D721Med (cell line): ENCODE measurements at regions not wholly inside any gene's neighbourhood (a gene's known extent, or its start where the extent isn't known, plus 50 kb on each side); places are given as distances from the start of the nearest gene placed in this dataset.

ENCODE experiments used
- DNase-seq: peaks from one replicate; pipeline ENCODE4 v3.0.0; 2011; ENCODE audit warnings: low spot score; ENCODE audit not compliant: insufficient read length
- FAIRE-seq: peaks from 2 replicates; lab custom pipeline; 2011; peaks lifted over from hg19 to GRCh38; lab: Jason Lieb, UNC
- TF ChIP-seq, protein P1 (sequence below): IDR thresholded peaks from 2 replicates; pipeline ENCODE4 v1.5.1; 2012; ENCODE audit warnings: mild to moderate bottlenecking, control low read depth; ENCODE audit not compliant: insufficient read depth; ENCODE audit errors: missing control alignments

- DNase-seq (no peak), FAIRE-seq (no peak)
- TF ChIP-seq, protein P1, sequence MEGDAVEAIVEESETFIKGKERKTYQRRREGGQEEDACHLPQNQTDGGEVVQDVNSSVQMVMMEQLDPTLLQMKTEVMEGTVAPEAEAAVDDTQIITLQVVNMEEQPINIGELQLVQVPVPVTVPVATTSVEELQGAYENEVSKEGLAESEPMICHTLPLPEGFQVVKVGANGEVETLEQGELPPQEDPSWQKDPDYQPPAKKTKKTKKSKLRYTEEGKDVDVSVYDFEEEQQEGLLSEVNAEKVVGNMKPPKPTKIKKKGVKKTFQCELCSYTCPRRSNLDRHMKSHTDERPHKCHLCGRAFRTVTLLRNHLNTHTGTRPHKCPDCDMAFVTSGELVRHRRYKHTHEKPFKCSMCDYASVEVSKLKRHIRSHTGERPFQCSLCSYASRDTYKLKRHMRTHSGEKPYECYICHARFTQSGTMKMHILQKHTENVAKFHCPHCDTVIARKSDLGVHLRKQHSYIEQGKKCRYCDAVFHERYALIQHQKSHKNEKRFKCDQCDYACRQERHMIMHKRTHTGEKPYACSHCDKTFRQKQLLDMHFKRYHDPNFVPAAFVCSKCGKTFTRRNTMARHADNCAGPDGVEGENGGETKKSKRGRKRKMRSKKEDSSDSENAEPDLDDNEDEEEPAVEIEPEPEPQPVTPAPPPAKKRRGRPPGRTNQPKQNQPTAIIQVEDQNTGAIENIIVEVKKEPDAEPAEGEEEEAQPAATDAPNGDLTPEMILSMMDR: no peak
Observed at GRCh38 chr6:19712012-19712688, 125.0 kb upstream of the ID4 start.

DNA sequence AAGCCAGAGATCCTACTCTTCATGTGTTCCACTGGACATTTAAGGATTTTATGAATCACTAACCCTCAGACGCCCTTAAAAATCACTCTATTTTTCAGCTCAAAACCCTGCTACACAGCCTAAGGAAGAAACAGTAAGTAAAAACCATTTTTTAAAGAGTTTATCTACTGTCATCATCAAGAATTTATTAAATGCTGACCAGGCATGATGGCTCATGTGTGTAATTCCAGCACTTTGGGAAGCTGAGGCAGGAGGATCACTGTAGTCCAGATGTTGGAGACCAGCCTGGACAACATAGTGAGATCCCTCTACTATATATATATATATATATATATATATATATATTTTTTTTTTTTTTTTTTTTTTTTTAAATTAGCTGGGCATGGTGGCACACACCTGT, 124.2 kb upstream of the ID4 start:
- no peak for FAIRE-seq
- no peak for DNase-seq
- TF ChIP-seq, protein P1: no peak

DNA sequence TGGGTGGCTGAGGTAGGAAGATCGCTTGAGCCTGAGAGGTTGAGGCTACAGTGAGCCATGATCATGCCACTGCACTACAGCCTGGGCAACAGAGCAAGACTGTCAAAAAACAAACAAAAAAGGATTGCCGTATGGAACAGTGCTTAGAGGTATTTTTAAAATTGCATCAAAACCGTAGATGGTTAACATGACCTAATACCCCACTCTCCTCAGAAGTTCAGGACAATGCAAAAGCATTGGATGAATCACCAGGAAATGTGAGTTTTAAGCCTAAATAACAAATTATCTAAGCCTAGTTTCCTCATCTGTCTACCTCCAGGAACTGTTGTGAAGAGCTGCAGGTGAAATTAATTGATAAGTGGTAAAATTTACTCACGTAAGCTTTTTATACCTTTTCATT, 123.8 kb upstream of the ID4 start:
- DNase-seq (no peak), FAIRE-seq (no peak)
- TF ChIP-seq, protein P1: no peak

DNA sequence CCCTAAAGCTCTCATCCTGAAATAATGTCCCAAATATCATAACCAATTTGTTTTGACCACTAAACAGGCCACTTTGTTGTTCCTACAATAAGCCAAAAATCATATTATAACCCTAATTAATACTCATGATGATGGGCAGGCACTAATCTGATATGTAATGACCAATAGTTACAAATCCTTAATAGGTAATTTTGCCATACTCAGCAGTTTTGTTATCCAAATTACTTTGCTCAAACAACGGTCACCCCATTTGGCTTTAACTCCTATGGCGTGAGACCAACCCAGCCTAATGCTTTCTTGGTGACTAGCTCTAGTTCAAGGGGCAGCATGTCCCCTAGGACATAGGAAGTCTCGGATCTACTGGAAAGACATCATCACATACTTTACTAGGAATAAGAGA, 123.2 kb upstream of the ID4 start:
- DNase-seq: no peak
- TF ChIP-seq, protein P1: no peak
- no peak for FAIRE-seq

GRCh38 chr6:19714434-19715166, 122.6 kb upstream of the ID4 start:
- DNase-seq (no peak), FAIRE-seq (no peak)
- TF ChIP-seq, protein P1: no peak

DNA sequence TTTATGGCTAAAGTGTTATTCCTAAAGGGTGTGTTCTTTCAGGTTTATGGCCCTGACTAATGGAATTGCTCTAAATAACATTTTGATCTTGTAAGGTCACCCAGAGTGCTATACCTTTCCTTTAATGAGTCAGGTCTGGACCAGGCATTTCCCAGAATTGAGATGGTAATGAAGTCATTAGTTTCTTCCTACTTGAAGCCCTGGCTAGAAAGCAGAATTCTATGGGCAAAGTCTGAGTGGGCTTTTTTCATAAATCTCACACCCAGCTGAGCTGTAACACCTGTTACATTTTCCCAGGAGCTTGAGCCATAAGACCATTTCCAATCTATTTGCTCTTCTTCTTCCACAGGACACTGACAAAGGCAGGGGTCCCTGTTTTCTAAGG, 122.0 kb upstream of the ID4 start:
- DNase-seq: no peak
- no peak for FAIRE-seq
- TF ChIP-seq, protein P1: no peak

GRCh38 chr6:19719691-19720128, 117.5 kb upstream of the ID4 start:
- TF ChIP-seq, protein P1: no peak
- DNase-seq: no peak
- no peak for FAIRE-seq
